ENCODE measurements at regions not wholly inside any gene's neighbourhood (a gene's known extent, or its start where the extent isn't known, plus 50 kb on each side); places are given as distances from the start of the nearest gene placed in this dataset.

DNA sequence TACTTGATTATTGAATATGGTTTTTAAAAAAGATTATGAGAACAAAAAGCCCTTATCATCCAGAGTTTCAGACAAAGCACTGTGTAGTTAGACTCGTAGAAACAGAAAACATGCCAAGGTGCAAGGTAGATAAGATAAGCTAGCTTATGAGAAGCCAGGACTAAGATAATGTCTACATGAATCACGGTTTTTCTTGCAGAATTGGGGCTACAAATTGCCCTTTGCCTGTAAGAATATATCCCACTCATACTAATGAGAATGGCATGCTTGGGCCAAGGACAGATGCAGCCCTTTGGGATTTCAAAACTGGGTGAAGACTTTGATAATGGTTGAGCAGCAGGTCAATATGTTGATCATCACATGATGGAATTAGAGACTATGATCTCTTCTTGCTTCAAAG is 165.3 kb upstream of the PREP start:
- no peak overlapping the region for H3K9ac ChIP-seq (ENCODE audit: low read length)

DNA sequence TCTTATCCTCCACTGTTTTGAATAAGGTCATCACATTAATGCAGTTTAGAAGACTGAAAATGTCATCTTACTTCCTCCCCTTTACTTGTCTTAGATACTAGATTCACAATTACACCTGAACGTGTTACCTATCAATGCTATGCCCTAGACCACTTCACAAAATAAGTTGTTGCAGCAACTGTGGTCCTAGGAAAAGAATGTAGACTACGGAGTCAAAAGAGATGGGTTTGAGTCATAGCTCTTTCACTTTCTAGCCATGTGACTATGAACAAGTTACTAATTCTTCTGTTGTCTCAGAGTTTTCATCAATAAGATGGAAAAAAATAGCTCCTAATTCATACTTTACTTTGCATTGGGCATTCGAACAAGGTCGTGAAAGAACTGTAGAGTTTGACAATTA is 164.3 kb upstream of the PREP start:
- Histone ChIP-seq H2AFZ (ENCODE audit: low read depth, low read length, severe bottlenecking) (no peak overlapping the region), H3F3A (ENCODE audit: insufficient read depth) (no peaks in the 10 kb centered on the region), H3K4me2 (ENCODE audit: low read depth, low read length, poor library complexity, severe bottlenecking) (no peak overlapping the region), H3K9me3 (ENCODE audit: insufficient read depth, low read length) (no peaks in the 10 kb centered on the region), H3K79me2 (ENCODE audit: insufficient read depth, low read length) (no peaks in the 10 kb centered on the region), H3K9me2 (replicated peaks; ENCODE audit: insufficient read depth, low read length) (no peaks in the 10 kb centered on the region), H4K20me1 (ENCODE audit: low read depth, low read length) (no peaks in the 10 kb centered on the region), H3K27ac (ENCODE audit: low read depth, low read length) (no peak overlapping the region), H3K4me3 (ENCODE audit: insufficient read depth, low read length, poor library complexity, severe bottlenecking) (no peak overlapping the region), H3K27me3 (ENCODE audit: low read length) (no peaks in the 10 kb centered on the region), H3K36me3 (ENCODE audit: low read length) (no peaks in the 10 kb centered on the region), H3K9ac (ENCODE audit: low read length) (no peak overlapping the region)
- TF ChIP-seq, protein P1, sequence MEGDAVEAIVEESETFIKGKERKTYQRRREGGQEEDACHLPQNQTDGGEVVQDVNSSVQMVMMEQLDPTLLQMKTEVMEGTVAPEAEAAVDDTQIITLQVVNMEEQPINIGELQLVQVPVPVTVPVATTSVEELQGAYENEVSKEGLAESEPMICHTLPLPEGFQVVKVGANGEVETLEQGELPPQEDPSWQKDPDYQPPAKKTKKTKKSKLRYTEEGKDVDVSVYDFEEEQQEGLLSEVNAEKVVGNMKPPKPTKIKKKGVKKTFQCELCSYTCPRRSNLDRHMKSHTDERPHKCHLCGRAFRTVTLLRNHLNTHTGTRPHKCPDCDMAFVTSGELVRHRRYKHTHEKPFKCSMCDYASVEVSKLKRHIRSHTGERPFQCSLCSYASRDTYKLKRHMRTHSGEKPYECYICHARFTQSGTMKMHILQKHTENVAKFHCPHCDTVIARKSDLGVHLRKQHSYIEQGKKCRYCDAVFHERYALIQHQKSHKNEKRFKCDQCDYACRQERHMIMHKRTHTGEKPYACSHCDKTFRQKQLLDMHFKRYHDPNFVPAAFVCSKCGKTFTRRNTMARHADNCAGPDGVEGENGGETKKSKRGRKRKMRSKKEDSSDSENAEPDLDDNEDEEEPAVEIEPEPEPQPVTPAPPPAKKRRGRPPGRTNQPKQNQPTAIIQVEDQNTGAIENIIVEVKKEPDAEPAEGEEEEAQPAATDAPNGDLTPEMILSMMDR (IDR thresholded peaks at IDR 0.05; ENCODE audit: insufficient read depth, low read length, poor library complexity, severe bottlenecking) = no peak
- TF ChIP-seq EZH2phosphoT487 (conservative IDR thresholded peaks at IDR 0.05; ENCODE audit: low read length) = no peak

More for the DNA sequence above, 165.3 kb upstream of the PREP start:
- Histone ChIP-seq H3K36me3 (ENCODE audit: low read length) (no peaks in the 10 kb centered on the region), H3K4me2 (ENCODE audit: low read depth, low read length, poor library complexity, severe bottlenecking) (no peak overlapping the region), H3K9me2 (replicated peaks; ENCODE audit: insufficient read depth, low read length) (no peaks in the 10 kb centered on the region), H2AFZ (ENCODE audit: low read depth, low read length, severe bottlenecking) (no peak overlapping the region), H3K79me2 (ENCODE audit: insufficient read depth, low read length) (no peaks in the 10 kb centered on the region), H3K27ac (ENCODE audit: low read depth, low read length) (no peak overlapping the region), H3K4me3 (ENCODE audit: insufficient read depth, low read length, poor library complexity, severe bottlenecking) (no peak overlapping the region), H3F3A (ENCODE audit: insufficient read depth) (no peaks in the 10 kb centered on the region), H4K20me1 (ENCODE audit: low read depth, low read length) (no peaks in the 10 kb centered on the region), H3K9me3 (ENCODE audit: insufficient read depth, low read length) (no peaks in the 10 kb centered on the region), H3K27me3 (ENCODE audit: low read length) (no peaks in the 10 kb centered on the region)
- TF ChIP-seq, protein P1 (IDR thresholded peaks at IDR 0.05; ENCODE audit: insufficient read depth, low read length, poor library complexity, severe bottlenecking) = no peak
- TF ChIP-seq EZH2phosphoT487 (conservative IDR thresholded peaks at IDR 0.05; ENCODE audit: low read length) = no peak

DNA sequence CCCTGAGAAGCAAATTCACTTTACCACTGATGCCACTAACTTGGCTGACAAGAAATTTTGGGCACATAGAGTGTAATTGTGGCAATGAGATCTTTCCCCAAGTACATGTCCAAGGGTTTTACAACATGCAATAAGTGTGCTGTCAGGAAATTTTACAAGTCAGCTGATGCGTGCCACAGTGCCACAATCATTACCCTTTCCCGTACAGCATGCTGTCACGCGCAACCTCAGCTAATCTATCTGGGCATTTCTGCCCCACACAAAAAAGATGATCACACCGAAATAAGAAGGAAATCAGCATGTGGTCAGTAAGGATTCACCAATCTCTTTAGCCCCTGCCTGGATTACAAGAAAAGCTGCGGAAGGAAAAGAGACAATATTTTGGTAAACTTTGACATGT is 163.6 kb upstream of the PREP start:
- Histone ChIP-seq H3F3A (ENCODE audit: insufficient read depth) (no peaks in the 10 kb centered on the region), H3K9me2 (replicated peaks; ENCODE audit: insufficient read depth, low read length) (no peaks in the 10 kb centered on the region), H3K79me2 (ENCODE audit: insufficient read depth, low read length) (no peaks in the 10 kb centered on the region), H3K36me3 (ENCODE audit: low read length) (no peaks in the 10 kb centered on the region), H3K4me2 (ENCODE audit: low read depth, low read length, poor library complexity, severe bottlenecking) (no peak overlapping the region), H3K27me3 (ENCODE audit: low read length) (no peaks in the 10 kb centered on the region), H3K27ac (ENCODE audit: low read depth, low read length) (no peak overlapping the region), H4K20me1 (ENCODE audit: low read depth, low read length) (no peaks in the 10 kb centered on the region), H3K9ac (ENCODE audit: low read length) (no peak overlapping the region), H3K4me3 (ENCODE audit: insufficient read depth, low read length, poor library complexity, severe bottlenecking) (no peak overlapping the region), H2AFZ (ENCODE audit: low read depth, low read length, severe bottlenecking) (no peak overlapping the region), H3K9me3 (ENCODE audit: insufficient read depth, low read length) (no peaks in the 10 kb centered on the region)
- TF ChIP-seq, protein P1 (IDR thresholded peaks at IDR 0.05; ENCODE audit: insufficient read depth, low read length, poor library complexity, severe bottlenecking) = no peak
- no peak for TF ChIP-seq EZH2phosphoT487 (conservative IDR thresholded peaks at IDR 0.05; ENCODE audit: low read length)
